Tongue (tissue), 1 donor: ENCODE measurements at regions not wholly inside any gene's neighbourhood (a gene's known extent, or its start where the extent isn't known, plus 50 kb on each side); places are given as distances from the start of the nearest gene placed in this dataset.
"Not testable (repeated sequence)": the region's sequence is repeated elsewhere in the genome, so short reads cannot be mapped to it uniquely, and the experiment has no call there.

Source experiments
- DNase-seq: peaks from one replicate; pipeline ENCODE4 v3.0.0-alpha.2; 2015

DNA sequence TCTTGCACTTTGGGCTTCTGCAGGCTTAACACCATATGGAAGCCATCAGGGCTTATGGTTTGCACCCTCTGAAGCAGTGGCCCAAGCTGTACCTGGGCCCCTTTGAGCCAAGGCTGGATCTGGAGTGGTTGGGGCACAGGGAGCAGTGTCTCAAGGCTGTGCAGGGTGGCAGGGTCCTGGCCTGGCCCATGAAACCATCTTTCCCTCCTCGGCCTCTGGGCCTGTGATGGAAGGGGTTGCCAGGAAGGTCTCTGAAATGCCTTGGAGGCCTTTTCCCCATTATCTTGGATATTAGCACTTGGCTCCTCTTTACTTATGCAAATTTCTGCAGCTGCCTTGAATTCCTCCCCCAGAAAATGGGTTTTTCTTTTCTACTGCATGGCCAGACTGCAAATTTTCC is 134.7 kb upstream of the USP9X start:
- no peak for DNase-seq

DNA sequence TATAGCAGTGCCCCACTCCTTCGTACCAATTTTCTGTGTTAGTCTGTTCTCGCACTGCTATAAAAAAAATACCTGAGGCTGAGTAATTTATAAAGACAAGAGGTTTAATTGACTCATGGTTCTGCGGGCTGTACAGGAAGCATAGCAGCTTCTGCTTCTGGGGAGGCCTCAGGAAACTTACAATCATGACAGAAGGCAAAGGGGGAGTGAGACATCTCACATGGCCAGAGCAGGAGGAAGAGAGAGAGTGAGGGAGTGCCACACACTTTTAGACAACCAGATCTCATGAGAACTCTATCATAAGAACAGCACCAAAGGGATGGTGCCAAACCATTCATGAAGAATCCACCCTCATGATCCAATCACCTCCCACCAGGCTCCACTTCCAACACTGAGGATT is 133.8 kb upstream of the USP9X start:
- DNase-seq, result not testable (repeated sequence)

DNA sequence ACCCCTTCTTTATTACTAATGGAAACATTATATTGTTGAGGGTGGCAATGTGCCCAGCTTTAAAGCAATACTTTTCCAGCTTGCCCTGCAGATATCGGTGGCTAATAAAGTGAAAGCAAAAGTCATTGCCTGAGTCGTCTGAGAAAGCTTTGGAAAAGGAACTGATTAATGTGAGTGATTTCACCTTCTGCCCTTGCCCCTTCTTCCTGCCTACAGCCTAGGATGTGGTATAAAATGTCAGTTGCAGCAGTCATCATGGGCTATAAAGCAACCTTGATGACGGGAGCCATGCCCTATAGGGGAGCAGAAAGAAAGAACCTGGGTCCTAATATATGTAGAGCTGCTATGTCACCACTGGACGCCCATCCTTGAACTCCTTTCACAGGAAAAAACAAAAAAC is 132.4 kb upstream of the USP9X start:
- DNase-seq, result no peak

GRCh38 chrX:40953369-40953768 is 131.9 kb upstream of the USP9X start:
- no peak for DNase-seq

DNA sequence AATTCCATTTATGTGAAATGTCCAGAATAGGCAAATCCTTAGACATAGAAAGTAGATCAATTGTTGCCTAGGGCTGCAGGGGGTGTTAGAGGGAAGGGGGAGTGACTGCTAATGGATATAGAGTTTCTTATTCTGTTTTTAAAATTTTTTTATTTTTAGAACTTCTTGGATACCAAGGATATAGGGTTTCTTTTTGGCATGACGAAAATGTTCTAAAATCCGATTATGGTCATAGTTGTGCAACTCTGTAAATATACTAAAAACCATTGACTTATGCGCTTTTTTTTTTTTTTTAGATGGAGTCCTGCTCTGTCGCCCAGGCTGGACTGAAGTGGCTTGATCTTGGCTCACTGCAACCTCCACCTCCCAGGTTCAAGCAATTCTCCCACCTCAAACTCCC is 125.2 kb upstream of the USP9X start:
- DNase-seq, result no peak

GRCh38 chrX:40962793-40963407 is 122.3 kb upstream of the USP9X start:
- no peak for DNase-seq

DNA sequence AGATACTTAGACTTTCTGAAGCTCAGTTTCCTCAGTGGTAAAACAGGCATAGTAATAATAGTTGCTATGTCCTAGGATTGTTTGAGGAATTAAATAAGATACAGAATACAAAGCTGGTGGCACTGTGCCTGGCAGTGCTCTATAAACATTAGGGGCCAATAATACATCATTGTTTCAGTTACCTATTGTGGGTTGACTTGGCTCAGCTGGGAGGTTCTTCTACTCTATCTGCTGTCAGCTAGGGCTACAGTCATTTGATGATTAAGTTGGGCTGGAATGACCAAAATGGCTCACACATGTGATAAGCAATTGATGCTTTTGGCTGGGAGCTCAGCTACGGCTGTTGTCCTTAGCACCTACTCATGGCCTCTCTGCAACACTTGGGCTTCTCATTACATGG is 121.2 kb upstream of the USP9X start:
- DNase-seq, result no peak

- no peak for DNase-seq
These were observed 120.3 kb upstream of the USP9X start for GRCh38 chrX:40964633-40965586.

DNA sequence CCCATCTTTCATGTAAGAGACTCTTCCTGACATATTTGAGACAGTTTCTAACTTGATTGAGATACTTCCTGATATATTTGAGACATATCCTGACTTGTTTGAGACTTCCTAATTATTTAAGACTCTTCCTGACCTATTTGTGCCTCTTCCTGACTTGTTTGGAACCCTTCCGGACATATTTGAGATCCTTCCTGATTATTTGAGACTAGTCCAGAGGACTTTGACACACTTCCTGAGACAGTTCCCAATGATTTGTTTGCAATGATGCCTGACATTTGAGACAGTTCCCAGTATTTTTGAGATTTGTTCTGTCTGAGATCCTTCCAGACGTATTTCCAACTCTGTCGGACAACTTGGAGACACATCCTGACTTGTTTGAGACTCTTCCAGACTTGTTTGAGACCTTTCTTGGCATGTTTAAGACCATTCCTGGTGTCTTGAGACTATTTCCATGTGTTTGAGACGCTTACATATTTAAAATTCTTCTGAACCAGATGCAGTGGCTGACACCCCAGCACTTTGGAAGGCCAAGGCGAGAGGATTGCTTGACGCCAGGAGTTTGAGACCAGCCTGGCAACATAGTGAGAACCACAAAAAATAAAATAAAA is 118.9 kb upstream of the USP9X start:
- DNase-seq, result peak; percentile 27

DNA sequence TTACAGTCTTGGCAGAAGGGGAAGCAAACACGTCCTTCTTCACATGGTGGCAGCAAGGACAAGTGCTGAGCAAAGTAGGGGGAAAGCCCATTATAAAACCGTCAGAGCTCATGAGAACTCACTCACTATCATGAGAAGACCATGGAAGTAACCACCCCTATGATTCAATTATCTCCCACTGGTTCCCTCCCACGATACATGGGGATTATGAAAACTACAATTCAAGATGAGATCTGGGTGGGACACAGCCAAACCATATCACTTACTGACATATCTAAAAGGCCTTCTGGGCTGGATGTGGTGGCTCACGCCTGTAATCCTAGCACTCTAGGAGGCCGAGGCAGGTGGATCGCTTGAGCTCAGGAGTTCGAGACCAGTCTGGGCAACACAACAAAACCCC is 117.1 kb upstream of the USP9X start:
- DNase-seq, result no peak

DNA sequence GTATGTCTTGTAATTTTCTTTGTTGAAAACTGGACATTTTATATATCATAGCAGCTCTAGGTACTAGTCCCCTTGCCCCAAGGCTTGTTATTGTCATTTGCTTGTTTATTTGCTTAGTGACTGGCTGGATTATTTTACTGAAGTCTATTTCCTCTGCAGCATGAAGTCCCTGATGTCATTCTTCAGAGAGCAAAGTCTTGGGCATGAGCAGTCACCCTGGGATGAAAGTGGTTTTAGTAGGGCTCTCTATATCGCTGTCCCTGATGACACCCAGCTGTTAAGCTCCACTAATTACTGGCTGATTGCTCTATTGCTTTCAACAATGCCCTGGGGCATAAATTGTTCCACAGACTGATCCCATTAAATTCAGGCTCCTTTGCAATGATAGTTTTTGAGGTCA is 113.5 kb upstream of the USP9X start:
- no peak for DNase-seq

GRCh38 chrX:40973619-40974018 is 111.6 kb upstream of the USP9X start:
- DNase-seq, result no peak

DNA sequence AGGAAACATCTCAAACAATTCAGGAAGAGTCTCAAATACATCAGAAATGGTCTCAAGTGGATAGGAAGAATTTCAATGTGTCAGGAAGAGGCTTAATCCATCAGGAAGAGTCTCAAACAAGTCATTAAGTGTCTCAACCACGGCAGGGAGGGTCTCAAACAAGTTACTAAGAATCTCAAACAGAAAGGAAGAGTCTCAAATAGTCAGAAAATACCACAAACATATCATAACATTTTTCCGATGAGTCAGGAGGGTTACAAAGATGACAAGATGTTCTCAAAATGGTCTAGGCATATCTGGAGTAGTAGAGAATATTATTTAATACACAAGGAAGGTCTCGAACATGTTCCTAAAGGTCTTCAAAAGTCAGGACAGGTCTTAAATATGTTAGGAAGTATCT is 109.3 kb upstream of the USP9X start:
- no peak for DNase-seq

- DNase-seq, result no peak
These were observed 108.3 kb upstream of the USP9X start for GRCh38 chrX:40976981-40977380.

GRCh38 chrX:40984962-40985361 is 100.3 kb upstream of the USP9X start:
- DNase-seq, result no peak

DNA sequence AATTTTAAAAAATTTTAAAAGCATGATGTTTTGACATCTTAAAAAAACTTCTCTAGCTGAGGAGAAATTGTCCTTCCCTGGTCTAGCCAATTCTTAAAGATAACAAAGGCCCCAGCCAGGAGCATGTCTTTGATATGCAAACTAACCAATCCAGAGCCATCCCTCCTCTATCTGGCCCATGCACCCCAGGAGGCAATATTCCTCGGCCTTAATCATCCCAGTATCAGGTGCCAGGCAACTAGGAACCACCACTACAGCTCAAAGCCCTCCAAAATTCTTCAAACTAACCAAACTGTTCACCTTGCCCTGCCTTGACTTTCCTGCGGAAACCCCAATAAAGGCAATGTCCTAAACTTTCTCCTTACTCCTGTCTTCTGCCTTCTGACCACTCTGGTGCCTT is 97.8 kb upstream of the USP9X start:
- no peak for DNase-seq

- DNase-seq, result no peak
These were observed 97.1 kb upstream of the USP9X start for GRCh38 chrX:40988100-40988499.

DNA sequence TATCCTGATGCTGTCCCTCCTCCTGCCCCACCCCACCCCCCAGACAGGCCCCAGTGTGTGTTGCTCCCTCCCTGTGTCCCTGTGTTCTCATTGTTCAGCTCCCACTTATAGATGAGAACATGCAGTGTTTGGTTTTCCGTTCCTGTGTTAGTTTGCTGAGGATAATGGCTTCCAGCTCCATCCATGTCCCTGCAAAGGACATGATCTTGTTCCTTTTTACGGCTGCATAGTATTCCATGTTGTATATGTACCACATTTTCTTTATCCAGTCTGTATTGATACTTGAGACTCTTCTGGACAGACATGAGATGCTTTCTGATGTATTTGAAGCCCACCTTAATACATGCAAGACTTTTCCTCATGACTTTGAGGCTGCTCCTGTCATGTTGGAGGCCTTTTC is 91.8 kb upstream of the USP9X start:
- not testable (repeated sequence) for DNase-seq

DNA sequence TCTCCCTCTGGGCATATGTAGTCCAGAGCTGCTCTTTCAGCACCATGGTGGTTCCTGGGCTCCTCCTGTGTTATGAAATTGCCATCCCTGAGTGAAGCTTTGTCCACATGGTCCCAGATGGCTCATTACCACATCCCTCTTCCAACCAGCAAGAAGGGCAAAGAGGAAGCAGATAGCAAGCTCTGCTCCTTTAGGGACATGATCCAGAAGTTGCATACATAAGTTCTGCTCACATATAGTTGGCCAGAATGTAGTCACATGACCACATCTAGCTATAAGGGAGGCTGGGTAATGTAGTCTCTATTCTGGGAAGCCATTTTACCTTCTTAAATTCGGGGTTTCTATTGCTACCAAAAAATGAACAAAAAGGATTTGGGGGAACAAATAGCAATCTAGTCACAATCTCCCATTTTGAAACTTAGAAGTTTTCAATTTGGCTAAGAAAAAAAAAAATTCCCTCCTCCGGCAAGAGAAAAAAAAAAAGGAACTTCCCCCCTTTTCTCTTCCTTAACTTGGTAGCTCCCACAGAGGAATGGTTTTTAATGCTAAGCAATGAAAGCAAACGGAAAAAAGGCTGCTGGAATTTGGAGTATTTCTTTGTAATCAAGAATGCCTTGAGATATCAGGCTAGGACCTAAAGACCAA is 88.2 kb upstream of the USP9X start:
- peak; percentile 65 for DNase-seq

GRCh38 chrX:40998123-40998522 is 87.1 kb upstream of the USP9X start:
- no peak for DNase-seq

GRCh38 chrX:41001327-41001726 is 83.9 kb upstream of the USP9X start:
- no peak for DNase-seq

- DNase-seq, result no peak
These were observed 83.2 kb upstream of the USP9X start for GRCh38 chrX:41002026-41002425.
